IMR-90 (cell line): ENCODE measurements at regions not wholly inside any gene's neighbourhood (a gene's known extent, or its start where the extent isn't known, plus 50 kb on each side); places are given as distances from the start of the nearest gene placed in this dataset.

Source experiments
- MAZ ChIP-seq: IDR thresholded peaks from 2 replicates; pipeline ENCODE4 v1.6.1; 2012; ENCODE audit warnings: low read depth, mild to moderate bottlenecking, low read length, improper control_type of control experiment, moderate library complexity, borderline replicate concordance
- POLR2A ChIP-seq: IDR thresholded peaks from 2 replicates; pipeline ENCODE4 v1.6.1; 2012; ENCODE audit warnings: mild to moderate bottlenecking, low read depth, low read length
- RCOR1 ChIP-seq: IDR thresholded peaks from 2 replicates; pipeline ENCODE4 v1.6.1; 2012; ENCODE audit warnings: mild to moderate bottlenecking, low read length, improper control_type of control experiment; ENCODE audit not compliant: insufficient replicate concordance
- TF ChIP-seq, protein P1 (sequence below): conservative IDR thresholded peaks from 2 replicates; pipeline ENCODE4 v1.5.1; 2012; ENCODE audit warnings: mild to moderate bottlenecking, low read depth, low read length, improper control_type of control experiment

DNA sequence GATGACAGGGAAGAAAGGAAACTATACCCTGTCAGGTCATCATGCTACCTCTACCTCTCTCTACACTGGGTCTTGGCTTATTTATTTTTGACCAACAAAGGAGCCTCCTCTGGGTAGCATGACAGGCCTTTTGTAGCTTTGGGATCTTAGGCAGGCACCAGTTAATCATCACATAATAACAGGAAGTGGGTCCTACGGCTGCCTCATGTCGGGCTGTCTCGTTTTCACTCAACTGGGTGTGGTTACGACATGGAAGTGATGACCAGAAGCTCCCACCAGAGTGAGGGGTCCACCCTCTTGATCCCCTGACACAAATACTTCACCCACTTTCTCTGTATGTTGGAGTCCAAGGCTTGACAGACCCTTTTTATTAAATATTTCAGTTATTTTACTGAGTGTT lies 105.3 kb downstream of the CD47 start:
- TF ChIP-seq, protein P1, sequence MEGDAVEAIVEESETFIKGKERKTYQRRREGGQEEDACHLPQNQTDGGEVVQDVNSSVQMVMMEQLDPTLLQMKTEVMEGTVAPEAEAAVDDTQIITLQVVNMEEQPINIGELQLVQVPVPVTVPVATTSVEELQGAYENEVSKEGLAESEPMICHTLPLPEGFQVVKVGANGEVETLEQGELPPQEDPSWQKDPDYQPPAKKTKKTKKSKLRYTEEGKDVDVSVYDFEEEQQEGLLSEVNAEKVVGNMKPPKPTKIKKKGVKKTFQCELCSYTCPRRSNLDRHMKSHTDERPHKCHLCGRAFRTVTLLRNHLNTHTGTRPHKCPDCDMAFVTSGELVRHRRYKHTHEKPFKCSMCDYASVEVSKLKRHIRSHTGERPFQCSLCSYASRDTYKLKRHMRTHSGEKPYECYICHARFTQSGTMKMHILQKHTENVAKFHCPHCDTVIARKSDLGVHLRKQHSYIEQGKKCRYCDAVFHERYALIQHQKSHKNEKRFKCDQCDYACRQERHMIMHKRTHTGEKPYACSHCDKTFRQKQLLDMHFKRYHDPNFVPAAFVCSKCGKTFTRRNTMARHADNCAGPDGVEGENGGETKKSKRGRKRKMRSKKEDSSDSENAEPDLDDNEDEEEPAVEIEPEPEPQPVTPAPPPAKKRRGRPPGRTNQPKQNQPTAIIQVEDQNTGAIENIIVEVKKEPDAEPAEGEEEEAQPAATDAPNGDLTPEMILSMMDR, result no peak
- no peak for TF ChIP-seq RCOR1
- TF ChIP-seq MAZ, result no peak
- TF ChIP-seq POLR2A, result no peak
